ENCODE measurements at regions not wholly inside any gene's neighbourhood (a gene's known extent, or its start where the extent isn't known, plus 50 kb on each side); places are given as distances from the start of the nearest gene placed in this dataset.
"Not testable (repeated sequence)": the region's sequence is repeated elsewhere in the genome, so short reads cannot be mapped to it uniquely, and the experiment has no call there.

GRCh38 chr2:230637486-230637885 lies 75.2 kb upstream of the CAB39 start:
- not testable (repeated sequence) for TF ChIP-seq POLR2A (IDR thresholded peaks at IDR 0.05; ENCODE audit: low read depth); POLR2AphosphoS5 (IDR thresholded peaks at IDR 0.05)
- TF ChIP-seq, protein P1, sequence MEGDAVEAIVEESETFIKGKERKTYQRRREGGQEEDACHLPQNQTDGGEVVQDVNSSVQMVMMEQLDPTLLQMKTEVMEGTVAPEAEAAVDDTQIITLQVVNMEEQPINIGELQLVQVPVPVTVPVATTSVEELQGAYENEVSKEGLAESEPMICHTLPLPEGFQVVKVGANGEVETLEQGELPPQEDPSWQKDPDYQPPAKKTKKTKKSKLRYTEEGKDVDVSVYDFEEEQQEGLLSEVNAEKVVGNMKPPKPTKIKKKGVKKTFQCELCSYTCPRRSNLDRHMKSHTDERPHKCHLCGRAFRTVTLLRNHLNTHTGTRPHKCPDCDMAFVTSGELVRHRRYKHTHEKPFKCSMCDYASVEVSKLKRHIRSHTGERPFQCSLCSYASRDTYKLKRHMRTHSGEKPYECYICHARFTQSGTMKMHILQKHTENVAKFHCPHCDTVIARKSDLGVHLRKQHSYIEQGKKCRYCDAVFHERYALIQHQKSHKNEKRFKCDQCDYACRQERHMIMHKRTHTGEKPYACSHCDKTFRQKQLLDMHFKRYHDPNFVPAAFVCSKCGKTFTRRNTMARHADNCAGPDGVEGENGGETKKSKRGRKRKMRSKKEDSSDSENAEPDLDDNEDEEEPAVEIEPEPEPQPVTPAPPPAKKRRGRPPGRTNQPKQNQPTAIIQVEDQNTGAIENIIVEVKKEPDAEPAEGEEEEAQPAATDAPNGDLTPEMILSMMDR (IDR thresholded peaks at IDR 0.05) = not testable (repeated sequence)

Data from esophagus muscularis mucosa (tissue), 3 donors.